ENCODE measurements at regions not wholly inside any gene's neighbourhood (a gene's known extent, or its start where the extent isn't known, plus 50 kb on each side); places are given as distances from the start of the nearest gene placed in this dataset.

DNA sequence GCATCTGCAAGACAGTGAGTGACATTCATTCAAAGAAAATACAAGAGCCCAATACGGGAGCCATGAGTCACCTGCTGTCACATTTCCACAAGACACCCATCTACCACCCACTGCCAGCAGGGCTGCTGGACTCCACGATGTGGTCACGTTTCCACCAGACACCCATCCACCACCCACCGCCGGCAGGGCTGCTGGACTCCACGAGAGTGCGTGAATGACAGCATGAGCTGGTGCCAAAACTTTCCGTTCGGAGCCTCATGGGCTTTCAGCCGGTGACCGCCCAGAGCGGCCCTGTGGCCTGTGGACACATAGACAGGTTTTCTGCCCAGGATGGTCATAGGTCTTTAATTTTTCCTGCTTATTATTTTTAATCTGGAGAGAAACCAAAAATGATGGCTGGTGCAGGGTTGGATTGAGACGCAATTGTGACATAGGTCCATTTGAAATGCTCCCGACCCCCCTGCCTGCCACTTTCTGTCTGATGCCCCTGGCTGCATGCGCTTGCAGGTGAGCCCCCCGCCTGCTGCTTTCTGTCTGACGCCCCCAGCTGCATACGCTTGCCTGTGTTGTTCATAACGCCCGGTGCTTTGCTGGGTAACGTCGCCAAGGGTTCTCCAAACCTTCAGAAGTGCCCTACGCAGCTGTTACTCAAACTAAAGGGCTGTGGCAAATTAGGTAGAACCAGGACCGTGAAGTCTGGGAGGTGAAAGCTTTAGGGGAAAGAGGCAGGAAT, 59.1 kb upstream of the SMOC2 start:
- intact Hi-C loops (cut with DNase I), result loop anchor here in 1 of 2 donors (10.0 kb wide), 1 partner anchor 53 kb away; no protein-coding TSS in a partner anchor
- peak; percentile 50 for DNase-seq (ENCODE audit: low spot score)

- peak; percentile 51 for DNase-seq (ENCODE audit: low spot score)
- intact Hi-C loops (cut with DNase I), result loop anchor here in 1 of 2 donors (10.0 kb wide), 1 partner anchor 52 kb away; no protein-coding TSS in a partner anchor
Measured at GRCh38 chr6:168383062-168383854, 57.7 kb upstream of the SMOC2 start.

DNA sequence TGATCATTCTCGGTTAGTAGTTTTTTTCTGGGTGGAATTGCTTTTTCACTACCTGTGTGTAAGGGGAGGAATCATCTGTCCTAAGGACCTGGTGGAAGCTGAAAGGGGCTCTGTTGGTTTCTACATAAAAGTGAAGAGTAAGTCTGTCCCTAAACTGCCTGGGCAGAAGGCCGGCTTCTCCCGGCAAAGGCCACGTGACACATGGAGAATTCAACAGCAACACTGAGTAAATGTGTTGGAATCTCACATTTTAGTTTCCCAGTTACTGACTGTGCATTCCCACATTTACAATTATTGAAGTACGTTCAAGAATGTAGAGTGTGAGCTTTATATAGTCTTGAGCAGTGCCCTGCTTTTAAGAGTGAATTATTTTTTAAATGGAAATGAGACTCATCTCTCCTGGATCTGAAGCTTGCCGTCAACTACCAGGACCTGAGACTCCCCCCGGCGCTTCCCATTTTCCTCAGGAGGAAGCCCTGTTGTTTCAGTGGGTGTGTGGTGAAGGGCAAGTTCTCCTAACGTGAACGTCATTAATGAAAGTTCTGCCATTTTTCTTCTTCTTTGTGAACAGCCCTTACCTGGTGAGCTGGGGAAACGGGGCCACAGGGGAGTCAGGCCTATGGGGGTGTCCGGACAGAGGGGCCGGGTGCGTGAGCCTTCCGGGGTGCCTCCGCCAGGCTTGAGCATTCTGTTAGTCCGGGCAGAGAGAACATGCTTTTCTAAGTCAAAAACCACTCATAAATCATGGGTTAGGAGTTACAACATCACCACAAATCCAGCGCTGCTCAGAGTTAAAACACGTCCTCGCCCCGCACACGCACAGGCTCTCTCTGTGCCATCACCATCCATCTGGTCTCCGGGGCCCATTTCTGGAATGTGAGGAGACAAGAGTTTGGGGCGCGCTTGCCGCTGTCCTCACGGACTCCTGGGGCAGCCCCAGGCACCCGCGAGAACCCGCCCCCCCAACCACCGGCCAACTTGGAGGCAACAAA, 56.6 kb upstream of the SMOC2 start:
- peak; percentile 82 for DNase-seq (ENCODE audit: low spot score)
- intact Hi-C loops (cut with DNase I), result loop anchor here in 1 of 2 donors (10.0 kb wide), 1 partner anchor 50 kb away; no protein-coding TSS in a partner anchor

DNA sequence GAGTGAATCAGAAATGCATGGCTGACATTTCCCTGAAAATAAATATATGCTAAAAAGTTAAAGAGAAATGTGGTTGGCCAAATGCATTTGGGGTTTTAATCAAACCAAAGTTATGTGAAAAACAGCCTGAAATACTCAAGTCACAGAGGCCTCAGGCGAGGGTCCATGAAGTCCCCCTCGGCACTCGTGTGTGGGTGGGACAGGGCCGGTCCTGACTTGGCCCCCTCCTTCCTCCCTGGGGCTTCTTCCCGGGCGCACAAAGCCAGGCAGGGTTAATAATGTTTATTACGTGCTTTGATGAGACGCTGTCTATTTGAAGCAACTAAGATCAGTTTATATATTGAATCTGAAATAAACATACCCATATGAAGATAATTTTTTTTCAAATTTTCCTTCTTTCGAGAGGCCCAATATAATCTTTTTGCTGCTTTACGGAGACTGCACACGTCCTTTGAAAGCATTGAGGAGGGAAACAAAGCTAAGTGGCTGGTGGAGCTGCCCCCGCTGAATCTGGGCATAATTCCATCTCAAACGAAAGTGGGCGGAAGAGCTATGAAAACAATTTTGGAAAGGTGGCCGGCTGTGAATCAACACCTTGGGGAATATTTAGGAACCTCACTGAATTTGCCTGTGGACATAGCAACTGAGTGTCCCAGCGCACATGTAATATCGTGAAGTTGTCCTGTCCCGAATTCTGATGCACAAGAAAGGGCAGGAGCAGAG, 55.8 kb upstream of the SMOC2 start:
- intact Hi-C loops (cut with DNase I), result loop anchor here in 1 of 2 donors (10.0 kb wide), 1 partner anchor 50 kb away; no protein-coding TSS in a partner anchor
- peak; percentile 42 for DNase-seq (ENCODE audit: low spot score)

DNA sequence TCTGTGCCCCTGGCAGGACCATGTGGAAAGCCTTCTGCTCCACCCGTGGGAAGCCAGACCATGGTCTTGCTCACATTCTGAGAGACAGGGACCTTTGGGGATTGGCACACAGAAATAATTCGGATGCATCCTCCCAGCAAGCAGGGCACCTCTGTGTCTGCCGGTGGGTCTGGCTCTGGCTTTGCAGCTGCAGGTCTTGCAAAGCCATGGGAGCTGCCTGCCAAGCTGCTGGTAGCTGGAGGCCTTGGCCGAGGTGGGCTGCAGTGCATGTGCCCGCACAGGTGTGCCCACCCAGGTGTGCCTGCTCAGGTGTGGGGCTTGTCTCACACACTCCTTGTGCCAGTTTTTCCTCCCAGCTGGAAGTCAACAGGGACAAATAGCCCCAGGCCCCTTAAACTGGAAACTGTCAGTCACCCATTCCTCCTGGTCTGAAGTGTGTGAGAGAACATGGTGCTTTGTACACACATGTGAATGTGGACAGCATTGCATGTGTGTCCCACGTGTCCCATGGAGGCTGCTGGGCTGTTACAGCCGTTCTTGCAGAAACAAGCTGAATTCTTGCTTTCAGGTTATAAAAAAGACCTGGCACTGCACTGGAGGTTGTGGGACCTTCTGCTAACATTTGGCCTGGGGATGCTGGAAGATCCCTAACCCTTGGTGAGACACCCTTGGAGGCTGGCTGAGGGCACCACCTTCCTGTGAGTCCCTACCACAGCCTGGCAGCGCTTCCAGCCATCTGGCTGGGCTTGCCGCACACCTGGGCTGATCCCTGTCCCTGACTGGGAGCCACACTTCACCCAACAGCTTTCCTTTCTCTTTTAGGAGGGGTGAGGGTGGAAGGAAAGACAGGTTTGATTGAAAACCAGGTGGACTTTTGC, 54.9 kb upstream of the SMOC2 start:
- DNase-seq (ENCODE audit: low spot score), result peak; percentile 48
- intact Hi-C loops (cut with DNase I), result loop anchor here in 1 of 2 donors (10.0 kb wide), 1 partner anchor 49 kb away; no protein-coding TSS in a partner anchor

DNA sequence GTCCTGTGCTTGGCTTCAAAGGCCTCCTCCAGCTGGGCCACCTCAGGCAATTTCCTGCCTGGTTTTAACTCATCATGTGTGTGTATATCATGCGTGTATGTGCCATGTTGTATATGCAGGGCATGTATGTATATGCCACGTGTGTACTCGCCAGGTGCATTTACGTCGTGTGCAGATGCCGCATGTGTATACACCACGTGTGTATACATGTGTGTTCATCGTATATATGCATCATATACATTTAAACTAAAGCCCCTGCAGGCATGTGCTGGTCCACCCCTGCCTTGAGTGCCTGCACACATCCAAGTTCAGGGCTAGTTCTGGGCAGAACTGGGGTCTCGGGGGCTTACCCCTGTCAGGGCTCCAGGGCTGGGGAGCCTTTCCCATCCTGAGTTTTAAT, 54.0 kb upstream of the SMOC2 start:
- intact Hi-C loops (cut with DNase I), result loop anchor here in 1 of 2 donors (10.0 kb wide), 1 partner anchor 48 kb away; no protein-coding TSS in a partner anchor
- peak; percentile 34 for DNase-seq (ENCODE audit: low spot score)

- intact Hi-C loops (cut with DNase I), result loop anchor here in 1 of 2 donors (10.0 kb wide), 1 partner anchor 47 kb away; no protein-coding TSS in a partner anchor
- peak; percentile 64 for DNase-seq (ENCODE audit: low spot score)
Measured at GRCh38 chr6:168387426-168387825, 53.6 kb upstream of the SMOC2 start.

DNA sequence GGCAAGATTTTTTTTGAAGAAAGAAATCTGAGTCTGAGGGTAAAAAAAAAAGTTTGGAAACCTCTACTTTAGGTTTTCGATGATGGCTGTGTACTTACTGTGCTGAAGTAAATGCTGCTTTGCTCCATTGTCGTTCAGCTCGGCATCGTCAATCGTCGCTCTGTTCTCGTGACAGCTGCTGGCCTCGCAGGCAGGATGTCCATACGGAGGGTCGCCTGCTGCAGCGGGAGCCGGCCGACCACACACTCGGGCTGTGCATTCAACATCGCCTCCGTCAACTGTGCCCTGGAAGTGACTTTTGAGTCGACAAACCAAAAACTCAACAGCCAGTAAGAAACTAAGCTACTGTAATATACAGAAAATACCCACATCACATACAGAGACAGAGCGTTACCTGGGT, 53.1 kb upstream of the SMOC2 start:
- DNase-seq (ENCODE audit: low spot score), result peak; percentile 45
- intact Hi-C loops (cut with DNase I), result loop anchor here in 1 of 2 donors (10.0 kb wide), 1 partner anchor 47 kb away; no protein-coding TSS in a partner anchor

DNA sequence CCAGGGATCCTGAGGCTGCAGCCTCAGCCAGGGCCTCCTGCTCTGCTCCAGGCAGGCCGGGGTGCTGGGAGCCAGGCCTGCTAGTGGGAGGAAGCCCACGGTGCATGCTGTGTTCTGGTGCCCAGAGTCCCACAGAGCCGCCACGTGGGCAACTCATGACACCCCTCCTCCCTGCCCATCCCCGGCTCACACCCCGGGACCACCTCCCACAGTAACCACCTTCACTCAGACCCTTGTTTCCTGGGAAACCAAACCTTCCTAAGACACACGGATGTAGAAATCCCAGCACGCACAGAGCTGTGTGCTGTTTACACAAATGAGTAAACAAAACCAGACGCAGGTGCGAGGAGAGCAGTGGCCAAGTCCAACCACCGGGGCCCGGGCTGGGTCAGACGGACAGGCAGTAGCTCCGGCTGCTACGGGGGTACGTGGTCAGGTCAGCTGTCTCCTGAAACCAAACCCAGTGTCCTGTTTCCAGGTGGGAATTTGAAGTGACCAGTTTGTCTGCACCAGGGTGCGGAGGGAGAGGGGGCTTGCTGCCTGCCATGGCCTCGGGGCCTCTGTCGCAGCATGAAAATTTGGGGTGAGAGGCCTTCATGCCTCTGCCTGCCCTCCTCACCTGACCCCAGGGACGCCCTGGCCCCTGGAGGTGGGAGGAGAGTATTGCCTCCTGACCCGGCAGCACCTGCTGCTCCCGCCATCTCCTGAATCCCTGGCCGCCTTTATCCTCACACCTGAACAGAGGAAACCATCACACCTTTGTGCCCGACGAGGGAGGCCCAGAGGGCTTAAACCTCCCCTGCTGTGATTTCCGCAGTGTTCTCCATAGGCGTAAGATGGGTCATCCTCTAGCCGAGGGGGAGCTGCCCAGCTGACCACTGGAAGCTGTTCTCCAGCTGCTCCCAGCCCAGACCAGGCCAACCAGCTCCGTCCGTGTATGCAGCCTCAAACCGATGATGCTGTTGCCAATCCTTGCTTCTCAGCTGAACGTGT, 52.0 kb upstream of the SMOC2 start:
- intact Hi-C loops (cut with DNase I), result loop anchor here in 1 of 2 donors (10.0 kb wide), 1 partner anchor 46 kb away; no protein-coding TSS in a partner anchor
- no peak for DNase-seq (ENCODE audit: low spot score)

GRCh38 chr6:168390749-168391420, 50.1 kb upstream of the SMOC2 start:
- intact Hi-C loops (cut with DNase I), result no loop called here
- peak; percentile 67 for DNase-seq (ENCODE audit: low spot score)
